ENCODE measurements at regions not wholly inside any gene's neighbourhood (a gene's known extent, or its start where the extent isn't known, plus 50 kb on each side); places are given as distances from the start of the nearest gene placed in this dataset.

DNA sequence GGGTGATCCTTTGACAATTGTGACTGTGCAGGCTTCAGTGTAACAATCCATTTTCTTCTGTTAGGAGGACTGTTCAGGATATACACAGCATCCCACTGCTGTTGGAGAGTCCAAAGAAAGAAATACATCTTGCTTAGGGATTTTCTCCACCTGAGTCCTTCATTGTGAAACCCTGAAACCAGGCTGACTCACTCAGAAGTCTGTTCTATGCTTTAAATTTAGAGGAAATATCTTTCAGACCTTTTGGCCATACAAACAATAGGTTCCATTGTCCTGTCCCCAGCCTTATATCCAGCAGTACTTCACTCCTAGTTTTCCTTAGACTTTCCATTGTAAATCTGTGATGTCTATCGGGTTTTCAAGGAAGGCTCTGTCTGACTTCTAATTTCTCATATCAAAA lies 379.1 kb downstream of the SUCLA2 start:
- DNase-seq (ENCODE audit: low spot score): no peak

GRCh38 chr13:47611664-47612288 lies 389.3 kb downstream of the SUCLA2 start:
- DNase-seq (ENCODE audit: low spot score): no peak

DNA sequence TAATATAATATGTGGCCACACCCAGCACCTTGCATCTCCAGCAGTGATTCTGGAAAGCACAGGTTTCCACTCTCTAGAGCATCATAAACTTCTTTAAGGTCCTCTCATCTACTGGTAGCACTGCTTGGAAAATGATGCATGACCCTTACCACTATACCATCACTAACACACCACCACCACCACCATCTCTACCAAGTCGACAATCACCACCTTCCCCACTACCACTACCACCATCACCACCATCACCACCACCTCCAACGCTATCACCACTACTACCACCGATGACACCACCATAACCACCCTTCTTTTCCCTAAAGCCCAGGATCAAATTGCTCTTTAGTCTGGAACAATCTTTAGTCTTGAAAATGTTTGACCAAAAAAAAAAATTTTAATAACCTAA lies 390.4 kb downstream of the SUCLA2 start:
- no peak for DNase-seq (ENCODE audit: low spot score)

GRCh38 chr13:47603365-47603764 lies 397.7 kb downstream of the SUCLA2 start:
- DNase-seq (ENCODE audit: low spot score): no peak

DNA sequence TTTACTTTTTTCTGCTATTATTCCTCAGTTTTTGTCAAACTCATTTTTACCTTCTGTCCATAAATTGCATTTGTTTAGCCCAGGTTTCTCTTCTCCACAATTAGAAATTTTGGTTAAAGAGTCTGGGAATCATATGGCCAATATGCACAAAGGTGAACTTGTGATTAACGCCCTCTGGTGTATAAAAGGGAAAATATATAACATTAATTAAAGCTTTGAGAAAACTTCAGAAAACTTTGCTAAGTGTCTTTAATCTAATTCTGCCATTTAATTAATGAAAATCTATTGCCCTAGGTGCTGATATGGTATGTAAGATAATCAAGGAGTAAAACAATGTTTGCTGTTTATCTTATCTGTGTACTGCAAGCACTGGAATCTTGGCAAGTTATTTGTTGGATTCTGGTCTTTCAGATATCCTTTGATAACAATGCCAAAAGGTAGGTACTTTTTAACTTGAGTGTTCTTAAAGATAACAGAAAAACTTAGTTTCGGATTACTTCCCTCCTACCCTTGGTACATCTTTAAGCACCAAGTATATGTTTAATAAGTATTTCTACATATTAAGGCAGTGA lies 402.6 kb downstream of the SUCLA2 start:
- no peak for DNase-seq (ENCODE audit: low spot score)

- no peak for DNase-seq (ENCODE audit: low spot score)
Observed at GRCh38 chr13:47594833-47595232, 406.2 kb downstream of the SUCLA2 start.

DNA sequence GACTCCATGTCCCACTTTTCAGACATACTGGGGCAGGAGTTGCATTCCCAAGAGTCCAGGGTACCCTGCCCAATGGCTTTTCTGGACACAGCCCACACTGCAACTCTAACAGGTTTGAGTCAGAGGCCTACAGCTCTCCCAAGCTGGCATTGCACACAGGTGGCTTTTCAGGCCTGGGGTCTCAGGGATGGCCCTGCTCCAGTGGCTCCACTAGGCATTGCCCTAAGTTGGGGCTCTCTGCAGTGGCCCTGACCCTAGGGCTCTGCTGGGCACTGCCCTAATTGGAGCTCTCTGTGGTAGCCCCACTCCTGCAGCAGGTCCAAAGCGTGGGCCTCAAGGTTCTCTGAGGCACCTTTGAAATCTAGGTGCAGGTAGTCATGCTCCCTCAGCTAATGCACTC lies 408.8 kb downstream of the SUCLA2 start:
- no peak for DNase-seq (ENCODE audit: low spot score)

GRCh38 chr13:47588676-47589075 lies 412.4 kb downstream of the SUCLA2 start:
- no peak for DNase-seq (ENCODE audit: low spot score)

DNA sequence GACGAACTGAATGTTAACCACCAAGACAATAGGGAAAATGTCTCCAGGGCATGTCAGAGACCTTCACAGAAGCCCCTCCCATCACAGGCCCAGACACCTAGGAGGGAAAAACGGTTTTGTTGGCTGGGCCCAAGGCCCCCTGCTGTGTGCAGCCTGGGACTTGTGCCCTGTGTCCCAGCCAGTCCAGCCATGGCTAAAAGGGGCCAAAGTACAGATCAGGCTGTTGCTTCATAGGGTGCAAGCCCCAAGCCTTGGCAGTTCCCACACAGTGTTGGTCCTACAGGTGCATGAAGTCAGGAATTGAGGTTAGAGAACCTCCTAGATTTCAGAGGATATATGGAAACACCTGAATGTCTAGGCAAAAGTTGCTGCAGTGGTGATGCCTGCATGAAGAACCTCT lies 428.7 kb downstream of the SUCLA2 start:
- no peak for DNase-seq (ENCODE audit: low spot score)

GRCh38 chr13:47564041-47564440 lies 437.0 kb downstream of the SUCLA2 start:
- no peak for DNase-seq (ENCODE audit: low spot score)

DNA sequence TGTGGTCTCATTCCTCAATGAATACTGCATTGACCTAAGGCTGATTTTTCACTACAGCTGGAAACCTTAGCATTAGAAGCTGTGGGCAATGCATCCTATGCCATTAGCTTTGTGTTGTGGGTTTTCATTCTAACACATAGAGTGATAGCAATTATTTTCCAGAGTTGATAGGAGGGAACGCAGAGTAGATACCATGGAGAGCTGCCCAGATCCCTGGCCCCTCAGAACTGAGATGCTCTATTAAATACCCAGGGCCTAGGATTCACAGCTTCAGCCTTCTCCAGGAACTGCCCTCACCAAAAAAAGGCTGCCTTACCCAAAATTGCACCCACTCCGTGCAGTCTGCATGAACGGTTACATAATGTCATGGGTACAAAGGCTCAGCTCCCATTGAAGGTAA lies 444.4 kb downstream of the SUCLA2 start:
- no peak for DNase-seq (ENCODE audit: low spot score)

DNA sequence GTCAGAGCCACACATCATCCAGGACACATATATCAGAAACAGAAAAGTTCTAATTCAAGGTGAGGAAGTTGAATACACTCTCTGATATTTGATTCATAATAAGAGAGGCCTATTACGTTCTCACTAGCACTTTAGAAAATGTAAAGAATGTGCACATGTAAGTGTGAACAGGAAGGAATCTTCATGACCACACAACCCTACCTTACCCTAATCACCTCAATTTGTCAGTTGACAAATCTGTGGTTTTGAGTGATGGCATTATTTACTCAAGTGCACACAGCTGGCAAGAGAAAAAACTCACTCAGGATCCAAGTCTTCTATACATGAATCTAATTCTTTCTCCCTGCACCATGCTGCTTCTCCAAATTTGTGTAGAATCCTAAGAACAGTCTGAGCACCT lies 445.8 kb downstream of the SUCLA2 start:
- no peak for DNase-seq (ENCODE audit: low spot score)

DNA sequence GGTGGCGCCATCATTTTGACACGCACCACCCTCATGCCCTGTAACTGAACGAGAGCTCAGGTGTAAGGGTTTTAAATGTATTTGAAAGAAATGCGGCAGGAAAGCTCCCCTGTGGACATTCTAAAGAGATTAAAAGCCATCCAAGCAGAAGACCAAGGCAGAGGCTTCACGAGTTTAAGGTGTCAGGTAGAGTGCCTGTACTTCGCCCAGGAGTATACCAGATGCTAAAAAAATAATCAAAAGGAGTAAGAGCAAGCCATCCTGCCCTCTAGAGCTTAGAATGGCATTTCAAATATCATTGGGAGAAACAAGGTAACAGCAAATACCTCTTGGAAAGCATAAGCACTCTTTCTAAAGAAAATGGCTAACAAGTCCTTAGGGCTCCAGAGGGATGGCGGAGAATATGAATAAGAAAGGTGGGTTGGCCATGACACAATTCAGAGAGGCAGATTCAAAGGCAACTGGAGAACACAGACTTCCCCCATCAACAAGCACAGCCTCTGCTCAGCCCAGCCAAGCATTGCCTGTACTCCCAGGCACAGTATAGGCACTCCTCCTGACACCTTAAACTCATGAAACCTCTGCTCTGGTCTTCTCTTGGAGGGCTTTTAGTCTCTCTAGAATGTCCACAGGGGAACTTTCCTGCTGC lies 447.6 kb downstream of the SUCLA2 start:
- no peak for DNase-seq (ENCODE audit: low spot score)

- DNase-seq (ENCODE audit: low spot score): no peak
Observed at GRCh38 chr13:47549219-47549752, 451.8 kb downstream of the SUCLA2 start.

- no peak for DNase-seq (ENCODE audit: low spot score)
Observed at GRCh38 chr13:47548294-47548840, 452.7 kb downstream of the SUCLA2 start.

DNA sequence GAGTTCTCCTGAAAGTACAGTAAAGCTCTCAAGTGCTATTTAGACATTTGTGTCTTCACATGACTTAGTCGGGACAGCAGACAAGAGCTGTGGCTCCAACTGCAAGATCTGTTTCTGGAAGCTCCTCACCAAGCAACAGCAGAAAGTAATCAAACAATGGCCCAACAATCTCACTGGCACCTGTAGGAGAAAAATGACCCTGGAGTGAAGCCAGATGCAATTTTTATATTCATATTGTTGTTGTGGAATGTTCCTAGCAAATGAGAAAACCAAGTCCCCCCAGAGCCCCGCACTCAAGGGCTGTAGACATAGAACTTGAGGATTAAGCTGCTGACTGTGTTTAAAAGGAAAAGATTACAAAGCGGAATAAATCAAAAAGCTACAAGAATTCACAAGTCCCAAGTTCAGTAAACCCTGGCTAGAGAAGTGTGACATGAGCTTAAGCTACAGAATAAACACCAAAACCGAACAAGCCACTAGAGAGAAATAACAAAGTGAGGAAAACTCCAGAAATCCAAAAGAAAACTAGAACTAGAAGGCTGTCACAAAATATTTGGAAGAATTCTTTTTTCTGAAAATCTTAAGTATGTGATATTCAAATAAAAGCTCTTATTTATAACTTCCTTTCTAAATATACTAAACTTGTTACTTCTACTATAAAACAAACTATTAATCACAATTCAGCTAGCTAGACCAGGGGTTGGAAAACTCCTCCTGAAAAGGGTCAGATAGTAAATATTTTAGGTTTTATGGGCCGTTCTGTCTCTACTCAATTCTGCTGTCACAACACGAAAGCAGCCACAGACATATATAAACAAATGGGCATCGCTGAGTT lies 454.5 kb downstream of the SUCLA2 start:
- DNase-seq (ENCODE audit: low spot score): no peak

- DNase-seq (ENCODE audit: low spot score): no peak
Observed at GRCh38 chr13:47545201-47546024, 455.7 kb downstream of the SUCLA2 start.

GRCh38 chr13:47539317-47539716 lies 461.8 kb downstream of the SUCLA2 start:
- no peak for DNase-seq (ENCODE audit: low spot score)

GRCh38 chr13:47523771-47524170 lies 477.3 kb downstream of the SUCLA2 start:
- no peak for DNase-seq (ENCODE audit: low spot score)

DNA sequence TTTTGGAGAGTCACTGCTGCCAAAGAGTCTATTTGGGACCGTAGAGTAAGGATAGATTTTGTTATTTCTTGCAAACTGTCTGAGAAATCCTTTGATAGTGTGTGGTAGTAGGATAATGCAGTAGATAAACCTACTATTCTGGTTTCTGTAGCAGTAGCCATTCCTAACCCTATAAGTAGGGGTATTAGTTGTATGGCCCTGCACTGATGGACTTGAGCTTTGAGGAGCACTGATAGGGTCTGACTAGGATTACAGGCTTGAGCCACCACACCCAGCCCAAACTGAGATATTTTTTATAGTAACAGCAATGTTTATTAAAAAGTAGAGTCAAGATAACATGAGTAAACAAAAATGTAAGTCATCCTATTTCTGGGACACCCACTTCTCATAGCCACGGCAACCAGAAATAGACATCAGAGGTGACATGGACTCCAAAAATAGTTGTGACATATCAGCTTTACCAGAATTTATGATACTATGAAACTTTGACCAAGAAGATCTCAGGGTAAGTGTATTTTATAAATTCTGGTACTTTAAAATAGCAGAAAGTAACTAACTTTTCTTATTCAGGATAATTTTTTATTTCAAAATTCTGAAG lies 479.1 kb downstream of the SUCLA2 start:
- DNase-seq (ENCODE audit: low spot score): no peak

GRCh38 chr13:47519626-47520025 lies 481.4 kb downstream of the SUCLA2 start:
- no peak for DNase-seq (ENCODE audit: low spot score)
